B cell (primary cell): ENCODE measurements at regions not wholly inside any gene's neighbourhood (a gene's known extent, or its start where the extent isn't known, plus 50 kb on each side); places are given as distances from the start of the nearest gene placed in this dataset.

ENCODE experiments used
- ATAC-seq: fragments of 200-7000 bp; cut with Tn5 transposase; one replicate; pipeline ENCODE4 v1.10.0; 2021; ENCODE audit warnings: low read depth, mild to moderate bottlenecking, moderate number of reproducible peaks, moderate library complexity
- CTCF ChIA-PET: fragments of 350-600 bp; sonication (Branson Sonifier 250); formaldehyde crosslinking; loops from one replicate; lab custom pipeline; 2021; ENCODE audit warnings: antibody characterized with exemption, inconsistent platforms; lab: Charles Lee
- POLR2A ChIA-PET: fragments of 350-600 bp; sonication (Branson Sonifier 250); formaldehyde crosslinking; loops from one replicate; lab custom pipeline; 2021; ENCODE audit warnings: antibody characterized with exemption; lab: Charles Lee
- DNase-seq: peaks from one replicate; pipeline ENCODE4 v3.0.0; 2013
- H2AFZ ChIP-seq: 2 replicates; pipeline ENCODE4 v1.6.1; 2012; ENCODE audit warnings: mild to moderate bottlenecking, low read depth, low read length; ENCODE audit not compliant: insufficient read depth, poor library complexity, severe bottlenecking
- H3K27ac ChIP-seq, 2 donors: 1 replicate in 1 of 2; 2 replicates in 1 of 2; pipeline ENCODE4 v1.5.1; 2012 to 2013; ENCODE audit warnings: low read length in 2 of 2, mild to moderate bottlenecking in 2 of 2, moderate library complexity in 1 of 2
- H3K27me3 ChIP-seq, 4 experiments: fragments of 200-600 bp in 1 of 4; sonication (generic) in 1 of 4; replicated peaks in 1 of 4; 1 replicate in 2 of 4; 2 replicates in 2 of 4; pipeline versions ENCODE4 v1.6.1 to v1.7.0; 2013 to 2016; ENCODE audit warnings: low read length in 3 of 4, mild to moderate bottlenecking in 2 of 4, mixed read lengths in 1 of 4, moderate library complexity in 1 of 4; ENCODE audit not compliant: insufficient read depth in 4 of 4, control insufficient read depth in 3 of 4; ENCODE audit errors: control extremely low read depth in 1 of 4
- H3K36me3 ChIP-seq, 2 experiments: replicated peaks in 1 of 2; 1 replicate in 1 of 2; 2 replicates in 1 of 2; pipeline versions ENCODE4 v1.6.1 to v1.7.1; 2013; ENCODE audit warnings: low read length in 1 of 2; ENCODE audit not compliant: insufficient read depth in 2 of 2, control insufficient read depth in 1 of 2; ENCODE audit errors: control extremely low read depth in 1 of 2, extremely low read depth in 1 of 2
- H3K4me1 ChIP-seq, 2 donors: fragments of 200-600 bp in 1 of 2; sonication (generic) in 1 of 2; 1 replicate in 1 of 2; 2 replicates in 1 of 2; pipeline versions ENCODE4 v1.5.1 to v1.6.1; 2013 to 2017; ENCODE audit warnings: low read length in 2 of 2; ENCODE audit not compliant: control insufficient read depth in 2 of 2, insufficient read depth in 2 of 2
- H3K4me2 ChIP-seq: replicated peaks from 2 replicates; pipeline ENCODE3; 2012; ENCODE audit warnings: mild to moderate bottlenecking, low read depth, low read length; ENCODE audit not compliant: poor library complexity, severe bottlenecking
- H3K4me3 ChIP-seq, 5 experiments: fragments of 200-600 bp in 1 of 5; sonication (generic) in 1 of 5; 1 replicate in 3 of 5; 2 replicates in 2 of 5; pipeline versions ENCODE4 v1.5.1 to v1.7.0; 2011 to 2016; ENCODE audit warnings: low read length in 4 of 5, mild to moderate bottlenecking in 4 of 5, low read depth in 2 of 5, control low read depth in 1 of 5, moderate library complexity in 1 of 5; ENCODE audit not compliant: insufficient read depth in 1 of 5; ENCODE audit errors: control extremely low read depth in 1 of 5, extremely low read depth in 1 of 5
- H3K79me2 ChIP-seq: fragments of 200-600 bp; sonication (generic); one replicate; pipeline ENCODE4 v1.6.0; 2016; ENCODE audit warnings: low read length; ENCODE audit not compliant: control insufficient read depth, insufficient read depth
- H3K9ac ChIP-seq: fragments of 200-600 bp; sonication (generic); 2 replicates; pipeline ENCODE4 v1.6.1; 2017; ENCODE audit warnings: mild to moderate bottlenecking, low read length, moderate library complexity
- H3K9me3 ChIP-seq, 3 donors: one replicate each; pipeline versions ENCODE4 v1.6.1 to v1.7.1; 2013; ENCODE audit warnings: low read length in 2 of 3; ENCODE audit not compliant: control insufficient read depth in 2 of 3, insufficient read depth in 1 of 3; ENCODE audit errors: control extremely low read depth in 1 of 3
- H4K20me1 ChIP-seq: 2 replicates; pipeline ENCODE4 v1.6.0; 2012; ENCODE audit warnings: mild to moderate bottlenecking, low read length; ENCODE audit not compliant: insufficient read depth, control insufficient read depth, poor library complexity, severe bottlenecking
- H3K27ac Mint-ChIP-seq: one replicate; pipeline ENCODE4 v1.8.0; 2021; ENCODE audit warnings: mixed read lengths
- H3K27me3 Mint-ChIP-seq: one replicate; pipeline ENCODE4 v1.8.0; 2021; ENCODE audit warnings: mixed read lengths
- H3K4me1 Mint-ChIP-seq: one replicate; pipeline ENCODE4 v1.8.0; 2021; ENCODE audit warnings: mixed read lengths
- H3K4me3 Mint-ChIP-seq: one replicate; pipeline ENCODE4 v1.8.0; 2021; ENCODE audit warnings: mixed read lengths
- H3K9me3 Mint-ChIP-seq: one replicate; pipeline ENCODE4 v1.8.0; 2022; ENCODE audit warnings: mixed read lengths; ENCODE audit not compliant: insufficient read depth
- EZH2 ChIP-seq: IDR thresholded peaks from 2 replicates; pipeline ENCODE4 v1.6.1; 2012; ENCODE audit warnings: borderline replicate concordance, low read depth, mild to moderate bottlenecking, moderate library complexity, low read length; ENCODE audit not compliant: insufficient read depth, poor library complexity, severe bottlenecking
- WGBS: methylation state at CpG from one replicate; pipeline ENCODE4 v1.1.5; 2013; ENCODE audit warnings: missing lambda C conversion rate; ENCODE audit not compliant: insufficient coverage; 5-methylcytosine and 5-hydroxymethylcytosine counted together
- intact Hi-C: fragments of 100-400 bp; cut with micrococcal nuclease; formaldehyde crosslinking; loops from one replicate; pipeline ENCODE4 v1.10.0; 2022
- TF ChIP-seq, protein P1 (sequence below): fragments of 200-600 bp; IDR thresholded peaks from one replicate; pipeline ENCODE4 v1.8.0; 2022; ENCODE audit warnings: antibody characterized with exemption, mild to moderate bottlenecking

DNA sequence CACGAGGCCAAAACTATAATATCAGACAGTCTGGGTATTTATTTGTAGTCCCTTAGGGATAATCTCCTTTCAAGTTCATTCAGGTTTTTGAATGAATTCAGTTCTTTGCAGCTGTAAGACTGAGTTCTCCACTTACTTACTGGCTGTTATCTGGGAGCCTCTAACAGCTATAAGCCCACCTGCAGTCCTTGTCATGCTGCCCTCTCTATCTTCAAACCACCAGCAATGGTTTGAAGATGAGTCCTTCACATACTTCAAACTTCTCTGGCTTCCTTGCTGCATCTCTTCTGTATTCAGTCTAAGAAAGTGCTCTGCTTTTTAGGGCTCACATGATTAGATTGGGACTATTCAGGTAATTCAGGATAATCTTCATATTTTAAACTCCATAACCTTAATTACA is 154.5 kb upstream of the STT3B start:
- no peak overlapping the region for H3K4me3 Mint-ChIP-seq
- Histone ChIP-seq H3K9me3 (no peaks in the 10 kb centered on the region), H3K4me1 (no peaks in the 10 kb centered on the region), H3K36me3 (no peaks in the 10 kb centered on the region), H3K9ac (no peak overlapping the region), H3K4me3 (no peak overlapping the region), H3K4me2 (no peak overlapping the region), H3K27ac (no peak overlapping the region), H3K79me2 (no peaks in the 10 kb centered on the region), H4K20me1 (no peaks in the 10 kb centered on the region), H3K27me3 (no peaks in the 10 kb centered on the region), H2AFZ (no peak overlapping the region)
- WGBS: no CpG with 5 or more reads among the region's 1 CpG
- DNase-seq (no peak), ATAC-seq (no peak)
- TF ChIP-seq, protein P1, sequence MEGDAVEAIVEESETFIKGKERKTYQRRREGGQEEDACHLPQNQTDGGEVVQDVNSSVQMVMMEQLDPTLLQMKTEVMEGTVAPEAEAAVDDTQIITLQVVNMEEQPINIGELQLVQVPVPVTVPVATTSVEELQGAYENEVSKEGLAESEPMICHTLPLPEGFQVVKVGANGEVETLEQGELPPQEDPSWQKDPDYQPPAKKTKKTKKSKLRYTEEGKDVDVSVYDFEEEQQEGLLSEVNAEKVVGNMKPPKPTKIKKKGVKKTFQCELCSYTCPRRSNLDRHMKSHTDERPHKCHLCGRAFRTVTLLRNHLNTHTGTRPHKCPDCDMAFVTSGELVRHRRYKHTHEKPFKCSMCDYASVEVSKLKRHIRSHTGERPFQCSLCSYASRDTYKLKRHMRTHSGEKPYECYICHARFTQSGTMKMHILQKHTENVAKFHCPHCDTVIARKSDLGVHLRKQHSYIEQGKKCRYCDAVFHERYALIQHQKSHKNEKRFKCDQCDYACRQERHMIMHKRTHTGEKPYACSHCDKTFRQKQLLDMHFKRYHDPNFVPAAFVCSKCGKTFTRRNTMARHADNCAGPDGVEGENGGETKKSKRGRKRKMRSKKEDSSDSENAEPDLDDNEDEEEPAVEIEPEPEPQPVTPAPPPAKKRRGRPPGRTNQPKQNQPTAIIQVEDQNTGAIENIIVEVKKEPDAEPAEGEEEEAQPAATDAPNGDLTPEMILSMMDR: no peak
- TF ChIP-seq EZH2: no peak
- intact Hi-C loops: no loop called here
- ChIA-PET POLR2A (no interaction called here), CTCF (no interaction called here)
- peaks cover 4% of the 10 kb centered on the region for H3K27me3 Mint-ChIP-seq
- no peaks in the 10 kb centered on the region for H3K9me3 Mint-ChIP-seq
- H3K27ac Mint-ChIP-seq: no peak overlapping the region
- no peaks in the 10 kb centered on the region for H3K4me1 Mint-ChIP-seq

GRCh38 chr3:31379598-31379997 is 153.1 kb upstream of the STT3B start:
- Histone ChIP-seq H3K36me3 (no peaks in the 10 kb centered on the region), H3K9ac (no peak overlapping the region), H3K27me3 (no peaks in the 10 kb centered on the region), H3K27ac (no peak overlapping the region), H3K79me2 (no peaks in the 10 kb centered on the region), H3K9me3 (no peaks in the 10 kb centered on the region), H3K4me1 (no peaks in the 10 kb centered on the region), H4K20me1 (no peaks in the 10 kb centered on the region), H2AFZ (no peak overlapping the region), H3K4me3 (no peak overlapping the region), H3K4me2 (no peak overlapping the region)
- peaks cover 4% of the 10 kb centered on the region for H3K27me3 Mint-ChIP-seq
- no peaks in the 10 kb centered on the region for H3K4me1 Mint-ChIP-seq
- POLR2A ChIA-PET: no interaction called here
- no peaks in the 10 kb centered on the region for H3K9me3 Mint-ChIP-seq
- no peak for TF ChIP-seq EZH2
- TF ChIP-seq, protein P1: no peak
- WGBS: 100% methylated on average over 1 of the region's 2 CpGs
- intact Hi-C loops: no loop called here
- ATAC-seq (no peak), DNase-seq (no peak)
- H3K4me3 Mint-ChIP-seq: no peak overlapping the region
- CTCF ChIA-PET: no interaction called here
- H3K27ac Mint-ChIP-seq: no peak overlapping the region
